ENCODE measurements at regions not wholly inside any gene's neighbourhood (a gene's known extent, or its start where the extent isn't known, plus 50 kb on each side); places are given as distances from the start of the nearest gene placed in this dataset.

GRCh38 chr3:459311-459670 is 262.7 kb downstream of the CHL1 start:
- DNase-seq (ENCODE audit: low spot score): no peak

GRCh38 chr3:461006-461405 is 264.4 kb downstream of the CHL1 start:
- DNase-seq (ENCODE audit: low spot score): no peak

- no peak for DNase-seq (ENCODE audit: low spot score)
Observed at GRCh38 chr3:462851-463250, 266.3 kb downstream of the CHL1 start.

- no peak for DNase-seq (ENCODE audit: low spot score)
Observed at GRCh38 chr3:463252-464192, 267.0 kb downstream of the CHL1 start.

GRCh38 chr3:464255-464654 is 267.7 kb downstream of the CHL1 start:
- no peak for DNase-seq (ENCODE audit: low spot score)

- no peak for DNase-seq (ENCODE audit: low spot score)
Observed at GRCh38 chr3:468172-468571, 271.6 kb downstream of the CHL1 start.

GRCh38 chr3:473033-473800 is 276.7 kb downstream of the CHL1 start:
- no peak for DNase-seq (ENCODE audit: low spot score)

GRCh38 chr3:474828-475227 is 278.3 kb downstream of the CHL1 start:
- no peak for DNase-seq (ENCODE audit: low spot score)

- no peak for DNase-seq (ENCODE audit: low spot score)
Observed at GRCh38 chr3:480070-480469, 283.5 kb downstream of the CHL1 start.

GRCh38 chr3:481111-481510 is 284.5 kb downstream of the CHL1 start:
- no peak for DNase-seq (ENCODE audit: low spot score)

- no peak for DNase-seq (ENCODE audit: low spot score)
Observed at GRCh38 chr3:481680-482079, 285.1 kb downstream of the CHL1 start.

GRCh38 chr3:482479-482878 is 285.9 kb downstream of the CHL1 start:
- no peak for DNase-seq (ENCODE audit: low spot score)

GRCh38 chr3:484341-484740 is 287.8 kb downstream of the CHL1 start:
- DNase-seq (ENCODE audit: low spot score): no peak

GRCh38 chr3:487614-488013 is 291.1 kb downstream of the CHL1 start:
- no peak for DNase-seq (ENCODE audit: low spot score)

- DNase-seq (ENCODE audit: low spot score): no peak
Observed at GRCh38 chr3:492586-493316, 296.2 kb downstream of the CHL1 start.

GRCh38 chr3:494190-494589 is 297.6 kb downstream of the CHL1 start:
- DNase-seq (ENCODE audit: low spot score): no peak

- no peak for DNase-seq (ENCODE audit: low spot score)
Observed at GRCh38 chr3:498487-498886, 301.9 kb downstream of the CHL1 start.

- DNase-seq (ENCODE audit: low spot score): no peak
Observed at GRCh38 chr3:499001-499761, 302.6 kb downstream of the CHL1 start.

- DNase-seq (ENCODE audit: low spot score): no peak
Observed at GRCh38 chr3:502486-502885, 305.9 kb downstream of the CHL1 start.

- DNase-seq (ENCODE audit: low spot score): no peak
Observed at GRCh38 chr3:513301-513700, 316.7 kb downstream of the CHL1 start.

- no peak for DNase-seq (ENCODE audit: low spot score)
Observed at GRCh38 chr3:514192-514591, 317.6 kb downstream of the CHL1 start.

- no peak for DNase-seq (ENCODE audit: low spot score)
Observed at GRCh38 chr3:519026-519425, 322.5 kb downstream of the CHL1 start.
